ENCODE measurements at regions not wholly inside any gene's neighbourhood (a gene's known extent, or its start where the extent isn't known, plus 50 kb on each side); places are given as distances from the start of the nearest gene placed in this dataset.

DNA sequence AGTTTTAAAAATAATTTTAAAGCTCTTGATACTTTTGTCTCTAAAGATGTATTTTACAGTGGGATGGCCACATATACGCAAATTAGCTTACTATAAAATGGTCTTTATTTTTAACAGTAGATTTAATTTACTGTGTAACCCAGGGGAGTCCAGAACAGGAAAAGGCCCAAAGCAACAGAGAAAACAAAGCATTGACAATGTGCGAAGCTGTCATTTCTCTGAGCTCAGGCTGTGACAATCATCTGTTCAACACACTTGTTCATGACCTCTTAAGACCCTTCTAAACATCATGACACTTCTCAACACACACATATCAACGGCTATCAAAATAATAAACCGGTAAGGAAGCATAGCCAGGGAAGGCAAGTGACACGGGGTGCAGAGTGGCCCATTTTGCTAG is 499.6 kb upstream of the MPDZ start:
- TF ChIP-seq, protein P1, sequence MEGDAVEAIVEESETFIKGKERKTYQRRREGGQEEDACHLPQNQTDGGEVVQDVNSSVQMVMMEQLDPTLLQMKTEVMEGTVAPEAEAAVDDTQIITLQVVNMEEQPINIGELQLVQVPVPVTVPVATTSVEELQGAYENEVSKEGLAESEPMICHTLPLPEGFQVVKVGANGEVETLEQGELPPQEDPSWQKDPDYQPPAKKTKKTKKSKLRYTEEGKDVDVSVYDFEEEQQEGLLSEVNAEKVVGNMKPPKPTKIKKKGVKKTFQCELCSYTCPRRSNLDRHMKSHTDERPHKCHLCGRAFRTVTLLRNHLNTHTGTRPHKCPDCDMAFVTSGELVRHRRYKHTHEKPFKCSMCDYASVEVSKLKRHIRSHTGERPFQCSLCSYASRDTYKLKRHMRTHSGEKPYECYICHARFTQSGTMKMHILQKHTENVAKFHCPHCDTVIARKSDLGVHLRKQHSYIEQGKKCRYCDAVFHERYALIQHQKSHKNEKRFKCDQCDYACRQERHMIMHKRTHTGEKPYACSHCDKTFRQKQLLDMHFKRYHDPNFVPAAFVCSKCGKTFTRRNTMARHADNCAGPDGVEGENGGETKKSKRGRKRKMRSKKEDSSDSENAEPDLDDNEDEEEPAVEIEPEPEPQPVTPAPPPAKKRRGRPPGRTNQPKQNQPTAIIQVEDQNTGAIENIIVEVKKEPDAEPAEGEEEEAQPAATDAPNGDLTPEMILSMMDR (conservative IDR thresholded peaks at IDR 0.05; ENCODE audit: low read depth in 2 of 2), result no peak
- TF ChIP-seq, protein P2, sequence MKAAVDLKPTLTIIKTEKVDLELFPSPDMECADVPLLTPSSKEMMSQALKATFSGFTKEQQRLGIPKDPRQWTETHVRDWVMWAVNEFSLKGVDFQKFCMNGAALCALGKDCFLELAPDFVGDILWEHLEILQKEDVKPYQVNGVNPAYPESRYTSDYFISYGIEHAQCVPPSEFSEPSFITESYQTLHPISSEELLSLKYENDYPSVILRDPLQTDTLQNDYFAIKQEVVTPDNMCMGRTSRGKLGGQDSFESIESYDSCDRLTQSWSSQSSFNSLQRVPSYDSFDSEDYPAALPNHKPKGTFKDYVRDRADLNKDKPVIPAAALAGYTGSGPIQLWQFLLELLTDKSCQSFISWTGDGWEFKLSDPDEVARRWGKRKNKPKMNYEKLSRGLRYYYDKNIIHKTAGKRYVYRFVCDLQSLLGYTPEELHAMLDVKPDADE (IDR thresholded peaks at IDR 0.05), result no peak
- TF ChIP-seq POLR2AphosphoS5 (IDR thresholded peaks at IDR 0.05; ENCODE audit: low read depth) (no peak), JUNB (IDR thresholded peaks at IDR 0.05; ENCODE audit: unreplicated experiment) (no peak), STAT1 (IDR thresholded peaks at IDR 0.05; ENCODE audit: unreplicated experiment) (no peak), EZH2 (IDR thresholded peaks at IDR 0.05; ENCODE audit: low read depth, unreplicated experiment) (no peak), EZH2phosphoT487 (IDR thresholded peaks at IDR 0.05; ENCODE audit: unreplicated experiment) (no peak), CREB1 (CRISPR knock-in tag; IDR thresholded peaks at IDR 0.05; ENCODE audit: low read depth) (no peak)
- TF ChIP-seq, protein P3, sequence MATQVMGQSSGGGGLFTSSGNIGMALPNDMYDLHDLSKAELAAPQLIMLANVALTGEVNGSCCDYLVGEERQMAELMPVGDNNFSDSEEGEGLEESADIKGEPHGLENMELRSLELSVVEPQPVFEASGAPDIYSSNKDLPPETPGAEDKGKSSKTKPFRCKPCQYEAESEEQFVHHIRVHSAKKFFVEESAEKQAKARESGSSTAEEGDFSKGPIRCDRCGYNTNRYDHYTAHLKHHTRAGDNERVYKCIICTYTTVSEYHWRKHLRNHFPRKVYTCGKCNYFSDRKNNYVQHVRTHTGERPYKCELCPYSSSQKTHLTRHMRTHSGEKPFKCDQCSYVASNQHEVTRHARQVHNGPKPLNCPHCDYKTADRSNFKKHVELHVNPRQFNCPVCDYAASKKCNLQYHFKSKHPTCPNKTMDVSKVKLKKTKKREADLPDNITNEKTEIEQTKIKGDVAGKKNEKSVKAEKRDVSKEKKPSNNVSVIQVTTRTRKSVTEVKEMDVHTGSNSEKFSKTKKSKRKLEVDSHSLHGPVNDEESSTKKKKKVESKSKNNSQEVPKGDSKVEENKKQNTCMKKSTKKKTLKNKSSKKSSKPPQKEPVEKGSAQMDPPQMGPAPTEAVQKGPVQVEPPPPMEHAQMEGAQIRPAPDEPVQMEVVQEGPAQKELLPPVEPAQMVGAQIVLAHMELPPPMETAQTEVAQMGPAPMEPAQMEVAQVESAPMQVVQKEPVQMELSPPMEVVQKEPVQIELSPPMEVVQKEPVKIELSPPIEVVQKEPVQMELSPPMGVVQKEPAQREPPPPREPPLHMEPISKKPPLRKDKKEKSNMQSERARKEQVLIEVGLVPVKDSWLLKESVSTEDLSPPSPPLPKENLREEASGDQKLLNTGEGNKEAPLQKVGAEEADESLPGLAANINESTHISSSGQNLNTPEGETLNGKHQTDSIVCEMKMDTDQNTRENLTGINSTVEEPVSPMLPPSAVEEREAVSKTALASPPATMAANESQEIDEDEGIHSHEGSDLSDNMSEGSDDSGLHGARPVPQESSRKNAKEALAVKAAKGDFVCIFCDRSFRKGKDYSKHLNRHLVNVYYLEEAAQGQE (IDR thresholded peaks at IDR 0.05; ENCODE audit: unreplicated experiment), result no peak

Measured in GM23338 (cell line).